HPDE6-E6E7 (cell line): ENCODE measurements at regions not wholly inside any gene's neighbourhood (a gene's known extent, or its start where the extent isn't known, plus 50 kb on each side); places are given as distances from the start of the nearest gene placed in this dataset.

Source experiments
- DNase-seq: peaks from one replicate; pipeline ENCODE4 v3.0.0; 2011; ENCODE audit warnings: missing footprints; ENCODE audit errors: extremely low spot score

DNA sequence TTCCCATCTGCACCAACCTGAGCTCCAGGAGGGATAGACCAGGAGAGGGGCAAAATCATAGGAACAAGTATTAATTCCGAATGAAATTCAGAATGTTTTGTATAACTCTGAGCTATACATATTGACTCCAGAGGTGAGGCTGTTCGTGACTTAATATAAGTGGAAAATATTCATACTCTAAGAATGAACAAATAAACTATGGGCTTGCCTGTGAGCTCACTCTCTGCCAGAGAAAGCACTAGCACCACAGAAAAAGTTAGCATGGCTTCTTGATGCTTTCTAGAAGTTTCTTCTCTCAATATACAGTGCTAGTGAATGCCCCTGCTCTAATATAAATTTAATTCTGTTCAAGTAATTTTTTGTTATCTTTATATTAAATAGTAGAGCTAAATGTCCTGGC lies 1536.4 kb upstream of the FLRT2 start:
- no peak for DNase-seq

DNA sequence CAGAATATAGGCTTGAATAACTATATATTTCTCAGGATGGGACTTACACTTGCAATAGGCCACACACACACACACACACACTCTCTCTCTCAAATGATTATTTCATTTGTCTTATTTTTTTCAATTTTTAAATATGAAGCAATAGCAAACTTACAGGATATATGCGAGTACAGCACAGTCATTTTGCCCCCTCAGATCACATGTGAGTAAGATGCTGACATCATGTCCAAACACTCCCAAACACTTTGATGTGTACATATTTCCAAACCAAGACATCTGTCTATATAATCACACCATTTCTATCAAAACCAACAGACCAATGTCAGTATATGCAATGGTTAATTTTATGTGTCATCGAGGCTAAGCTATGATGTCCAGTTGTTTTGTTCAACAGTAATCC lies 1535.9 kb upstream of the FLRT2 start:
- DNase-seq, result no peak

- no peak for DNase-seq
Measured at GRCh38 chr14:84001023-84001422, 1528.9 kb upstream of the FLRT2 start.

DNA sequence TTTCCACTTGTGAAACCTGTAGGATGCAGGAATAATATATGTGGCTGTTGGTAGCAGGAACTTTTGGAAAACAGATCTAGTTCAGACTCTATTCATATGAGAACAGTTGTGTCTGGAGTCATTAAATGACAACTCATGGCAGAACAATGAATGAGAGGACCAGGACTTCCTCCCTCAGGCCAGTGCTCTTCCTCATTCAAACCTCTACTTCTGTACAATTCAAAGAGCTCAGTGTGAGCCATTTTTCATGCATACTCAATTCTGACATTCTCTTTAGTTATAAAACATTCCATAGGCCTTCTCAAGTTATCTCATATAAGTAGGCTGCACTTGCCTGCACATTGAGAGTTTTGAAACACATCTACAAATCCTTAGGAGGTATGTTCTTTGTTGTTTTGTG lies 1526.6 kb upstream of the FLRT2 start:
- no peak for DNase-seq

- no peak for DNase-seq
Measured at GRCh38 chr14:84006643-84007155, 1523.2 kb upstream of the FLRT2 start.

GRCh38 chr14:84013424-84013823 lies 1516.5 kb upstream of the FLRT2 start:
- no peak for DNase-seq

DNA sequence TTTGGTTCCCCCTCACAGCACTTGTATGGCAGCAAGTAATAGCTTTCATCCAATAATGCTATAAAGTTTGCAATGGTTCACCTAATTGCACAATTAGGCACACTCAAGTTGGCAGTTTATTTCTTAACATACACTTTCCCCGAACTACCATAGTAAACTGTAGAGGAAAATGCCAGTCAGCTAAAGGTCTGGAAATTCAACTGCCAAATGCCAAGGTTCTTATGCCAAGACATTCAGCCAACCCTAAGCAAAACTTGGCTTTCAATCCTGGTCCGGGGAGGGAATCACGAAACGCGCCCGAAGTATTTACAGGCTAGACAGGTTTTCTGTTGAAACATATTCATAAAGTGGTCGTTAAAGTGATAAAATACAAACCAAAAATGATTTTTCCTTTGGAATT lies 1512.4 kb upstream of the FLRT2 start:
- DNase-seq, result no peak

GRCh38 chr14:84021433-84021832 lies 1508.5 kb upstream of the FLRT2 start:
- no peak for DNase-seq

- no peak for DNase-seq
Measured at GRCh38 chr14:84024231-84024820, 1505.6 kb upstream of the FLRT2 start.

GRCh38 chr14:84025106-84026012 lies 1504.6 kb upstream of the FLRT2 start:
- no peak for DNase-seq

DNA sequence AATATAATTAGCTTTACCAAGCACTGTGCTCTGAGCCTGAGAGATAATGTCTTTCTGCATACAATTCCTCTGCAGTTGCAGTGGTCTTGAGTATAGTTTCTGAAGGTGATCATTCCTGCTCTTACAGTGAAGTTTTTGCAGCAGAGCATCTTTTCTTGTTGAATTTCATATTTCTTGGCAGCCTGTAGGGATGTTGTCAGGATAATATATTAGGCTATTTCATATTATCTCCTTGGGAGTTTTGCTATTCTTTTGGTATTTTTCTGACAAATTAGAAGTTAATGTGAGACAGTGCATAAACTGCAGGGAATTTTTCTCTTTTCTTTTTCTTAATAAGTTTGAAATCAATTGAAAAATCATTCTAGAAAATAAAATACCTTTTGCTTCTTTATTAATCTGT lies 1502.6 kb upstream of the FLRT2 start:
- no peak for DNase-seq

DNA sequence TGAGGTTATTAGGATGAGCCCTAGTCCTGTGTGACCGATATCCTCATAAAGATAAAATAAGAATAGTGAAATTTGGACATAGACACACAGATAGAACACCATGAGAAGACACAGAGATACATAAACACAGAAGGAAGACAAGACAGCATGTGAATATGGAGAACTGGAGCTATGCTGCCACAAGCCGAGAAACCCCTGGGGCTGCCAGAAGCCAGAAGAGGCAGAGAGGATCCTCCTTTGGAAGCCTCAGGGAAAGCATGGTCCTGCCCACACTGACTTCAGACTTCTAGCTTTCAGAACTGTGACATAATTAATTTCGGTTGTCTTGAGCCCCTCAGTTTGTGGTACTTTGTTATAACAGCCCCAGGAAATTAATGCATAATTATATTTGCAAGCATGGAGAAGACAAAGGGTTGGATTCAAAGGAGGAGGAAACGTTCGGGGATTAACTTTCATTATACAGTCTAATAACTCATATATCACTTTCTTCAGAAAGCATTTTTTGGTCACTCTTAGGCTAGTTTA lies 1501.8 kb upstream of the FLRT2 start:
- no peak for DNase-seq

DNA sequence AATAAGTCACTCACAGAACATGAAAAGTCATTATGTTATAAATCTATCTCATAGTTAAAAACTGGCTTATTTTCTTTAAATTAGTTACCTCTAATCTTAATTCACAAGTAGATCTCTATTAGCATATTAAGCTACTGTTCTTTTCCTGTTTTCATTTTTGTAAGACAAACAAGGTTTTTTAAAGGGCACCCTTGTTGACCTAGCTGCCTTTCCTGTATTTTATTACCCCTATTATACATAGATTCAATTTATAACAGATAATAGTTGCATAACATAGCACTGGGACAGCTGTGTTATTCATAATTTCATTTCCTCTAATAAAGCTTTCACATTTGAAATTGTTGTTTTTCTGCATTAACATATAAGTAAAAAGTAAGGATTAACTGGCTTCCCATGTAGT lies 1500.7 kb upstream of the FLRT2 start:
- no peak for DNase-seq

DNA sequence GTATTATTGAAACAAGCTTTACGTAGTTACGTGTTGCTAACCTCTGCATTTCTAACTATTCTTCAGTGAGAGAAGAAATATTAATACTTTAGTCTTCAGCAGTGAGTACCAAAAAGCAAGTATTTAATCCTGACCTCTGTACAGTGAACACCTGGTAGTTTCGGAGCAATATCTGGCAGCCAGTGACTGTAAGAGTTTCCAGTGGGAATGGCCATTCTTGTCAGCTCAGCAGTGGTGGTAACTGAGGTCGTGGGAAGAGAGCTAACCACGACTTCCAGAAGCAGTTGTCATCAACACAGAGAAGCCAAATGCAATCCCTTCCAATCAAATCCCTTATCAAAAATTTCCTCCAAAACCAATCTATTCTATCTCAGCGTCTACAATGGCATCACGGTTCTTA lies 1500.2 kb upstream of the FLRT2 start:
- DNase-seq, result no peak

GRCh38 chr14:84036840-84037239 lies 1493.1 kb upstream of the FLRT2 start:
- peak; percentile 6 for DNase-seq

- no peak for DNase-seq
Measured at GRCh38 chr14:84037593-84037992, 1492.4 kb upstream of the FLRT2 start.

DNA sequence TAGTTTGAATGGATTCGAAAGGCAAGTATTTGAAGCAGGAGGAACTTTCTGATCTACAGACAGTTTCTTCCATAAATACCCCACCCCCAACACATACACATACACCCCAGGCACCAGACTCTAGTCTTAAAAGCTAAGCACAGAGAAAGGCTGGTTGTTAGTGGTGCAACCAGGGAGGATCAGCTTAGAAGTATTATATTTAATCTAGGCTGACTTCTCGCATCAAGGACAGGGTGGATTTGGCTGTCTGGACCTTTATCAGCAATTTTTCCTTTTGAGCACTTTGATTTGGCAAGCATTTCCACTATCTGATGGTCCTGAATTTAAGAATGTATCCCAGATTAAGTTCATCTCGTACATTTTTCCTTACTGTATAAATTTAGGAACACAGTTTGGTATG lies 1489.8 kb upstream of the FLRT2 start:
- no peak for DNase-seq

GRCh38 chr14:84041421-84041820 lies 1488.5 kb upstream of the FLRT2 start:
- DNase-seq, result no peak

GRCh38 chr14:84042992-84043391 lies 1487.0 kb upstream of the FLRT2 start:
- no peak for DNase-seq

GRCh38 chr14:84064316-84065125 lies 1465.4 kb upstream of the FLRT2 start:
- DNase-seq, result no peak

DNA sequence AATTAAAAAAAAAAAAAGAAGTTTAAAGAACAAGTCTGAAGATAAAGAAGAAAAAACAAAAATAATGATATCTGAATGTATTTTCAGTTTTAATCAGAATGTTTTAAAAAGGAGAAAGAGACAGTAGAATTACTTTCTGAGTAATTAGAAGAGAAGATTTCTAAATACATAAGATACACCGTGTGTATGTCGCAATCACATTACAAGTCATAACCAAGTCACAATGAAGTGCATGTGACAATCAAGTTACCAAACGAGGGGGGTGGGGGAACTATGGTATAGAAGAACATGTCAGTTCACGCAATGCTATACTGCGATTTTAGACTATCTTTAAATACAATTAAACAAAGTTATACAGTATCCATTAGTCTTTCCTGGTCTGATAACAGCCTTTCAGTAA lies 1464.1 kb upstream of the FLRT2 start:
- DNase-seq, result no peak

DNA sequence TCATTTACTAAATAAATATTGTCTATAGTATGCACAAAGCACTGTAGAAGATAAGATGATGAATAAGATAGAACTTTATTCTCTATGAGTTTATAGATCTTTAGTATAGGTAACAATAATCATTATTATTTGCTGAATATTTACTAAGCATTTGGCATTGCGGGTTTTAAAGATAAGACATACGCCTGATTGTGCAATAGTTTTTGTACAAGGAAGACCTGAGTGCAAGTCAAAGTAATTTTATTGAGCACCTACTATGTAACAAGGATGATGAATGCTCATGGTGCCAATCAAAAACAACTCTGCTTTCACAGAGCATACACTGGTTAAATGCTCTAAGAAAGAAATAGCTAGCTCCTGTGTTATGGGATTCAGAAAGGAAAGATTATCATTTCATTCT lies 1461.7 kb upstream of the FLRT2 start:
- no peak for DNase-seq
